ENCODE measurements at regions not wholly inside any gene's neighbourhood (a gene's known extent, or its start where the extent isn't known, plus 50 kb on each side); places are given as distances from the start of the nearest gene placed in this dataset.

- ChIA-PET CTCF (no interaction called here), POLR2A (no interaction called here)
- no peak for DNase-seq (ENCODE audit: extremely low spot score)
- TF ChIP-seq SUZ12 (IDR thresholded peaks at IDR 0.05): no peak
- no peak for TF ChIP-seq BHLHE40 (IDR thresholded peaks at IDR 0.05; ENCODE audit: borderline replicate concordance)
- TF ChIP-seq NFRKB (IDR thresholded peaks at IDR 0.05): no peak
- TF ChIP-seq CTBP1 (IDR thresholded peaks at IDR 0.05; ENCODE audit: borderline replicate concordance): no peak
- no peak for TF ChIP-seq FOXA1 (IDR thresholded peaks at IDR 0.05)
- no peak for TF ChIP-seq SP1 (IDR thresholded peaks at IDR 0.05)
- TF ChIP-seq FOXK2 (IDR thresholded peaks at IDR 0.05): no peak
- no peak for TF ChIP-seq L3MBTL2 (conservative IDR thresholded peaks at IDR 0.05)
- no peak for TF ChIP-seq ZNF384 (IDR thresholded peaks at IDR 0.05)
- TF ChIP-seq, protein P1, sequence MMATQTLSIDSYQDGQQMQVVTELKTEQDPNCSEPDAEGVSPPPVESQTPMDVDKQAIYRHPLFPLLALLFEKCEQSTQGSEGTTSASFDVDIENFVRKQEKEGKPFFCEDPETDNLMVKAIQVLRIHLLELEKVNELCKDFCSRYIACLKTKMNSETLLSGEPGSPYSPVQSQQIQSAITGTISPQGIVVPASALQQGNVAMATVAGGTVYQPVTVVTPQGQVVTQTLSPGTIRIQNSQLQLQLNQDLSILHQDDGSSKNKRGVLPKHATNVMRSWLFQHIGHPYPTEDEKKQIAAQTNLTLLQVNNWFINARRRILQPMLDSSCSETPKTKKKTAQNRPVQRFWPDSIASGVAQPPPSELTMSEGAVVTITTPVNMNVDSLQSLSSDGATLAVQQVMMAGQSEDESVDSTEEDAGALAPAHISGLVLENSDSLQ (IDR thresholded peaks at IDR 0.05): no peak
- no peak for TF ChIP-seq LEF1 (IDR thresholded peaks at IDR 0.05; ENCODE audit: borderline replicate concordance)
- TF ChIP-seq HDGF (IDR thresholded peaks at IDR 0.05; ENCODE audit: borderline replicate concordance): no peak
- TF ChIP-seq ARNT (IDR thresholded peaks at IDR 0.05): no peak
- no peak for TF ChIP-seq TARDBP (IDR thresholded peaks at IDR 0.05)
- no peak for TF ChIP-seq FOXM1 (IDR thresholded peaks at IDR 0.05; ENCODE audit: borderline replicate concordance)
- no peak for TF ChIP-seq ELF4 (IDR thresholded peaks at IDR 0.05)
Measured at GRCh38 chr18:76174451-76174850, 320.6 kb downstream of the ZNF516 start.

DNA sequence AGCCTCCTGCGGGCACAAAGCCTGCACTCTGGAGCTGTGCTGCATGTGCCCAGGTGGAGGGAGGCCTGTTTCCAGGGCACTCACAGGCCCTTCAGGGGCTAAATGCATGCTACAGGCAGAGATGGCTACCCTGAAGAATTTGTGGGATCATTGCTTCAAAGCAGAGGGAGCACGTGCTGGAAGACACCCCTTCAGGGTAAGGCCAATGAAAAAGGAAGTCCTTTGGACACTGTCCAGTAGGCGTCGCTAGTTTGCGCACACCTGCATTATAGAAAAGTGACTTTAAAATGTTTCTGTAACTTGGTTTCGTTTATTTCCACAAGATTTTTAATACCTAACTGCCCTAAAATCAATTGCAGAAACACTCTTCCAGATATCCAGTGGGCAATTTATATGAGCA, 325.3 kb downstream of the ZNF516 start:
- ChIA-PET CTCF (no interaction called here), POLR2A (no interaction called here)
- peak; percentile 11 for DNase-seq (ENCODE audit: extremely low spot score)
- TF ChIP-seq FOXM1 (IDR thresholded peaks at IDR 0.05; ENCODE audit: borderline replicate concordance) (no peak), L3MBTL2 (conservative IDR thresholded peaks at IDR 0.05) (peak; percentile 68), FOXA1 (IDR thresholded peaks at IDR 0.05) (no peak), BHLHE40 (IDR thresholded peaks at IDR 0.05; ENCODE audit: borderline replicate concordance) (no peak)

DNA sequence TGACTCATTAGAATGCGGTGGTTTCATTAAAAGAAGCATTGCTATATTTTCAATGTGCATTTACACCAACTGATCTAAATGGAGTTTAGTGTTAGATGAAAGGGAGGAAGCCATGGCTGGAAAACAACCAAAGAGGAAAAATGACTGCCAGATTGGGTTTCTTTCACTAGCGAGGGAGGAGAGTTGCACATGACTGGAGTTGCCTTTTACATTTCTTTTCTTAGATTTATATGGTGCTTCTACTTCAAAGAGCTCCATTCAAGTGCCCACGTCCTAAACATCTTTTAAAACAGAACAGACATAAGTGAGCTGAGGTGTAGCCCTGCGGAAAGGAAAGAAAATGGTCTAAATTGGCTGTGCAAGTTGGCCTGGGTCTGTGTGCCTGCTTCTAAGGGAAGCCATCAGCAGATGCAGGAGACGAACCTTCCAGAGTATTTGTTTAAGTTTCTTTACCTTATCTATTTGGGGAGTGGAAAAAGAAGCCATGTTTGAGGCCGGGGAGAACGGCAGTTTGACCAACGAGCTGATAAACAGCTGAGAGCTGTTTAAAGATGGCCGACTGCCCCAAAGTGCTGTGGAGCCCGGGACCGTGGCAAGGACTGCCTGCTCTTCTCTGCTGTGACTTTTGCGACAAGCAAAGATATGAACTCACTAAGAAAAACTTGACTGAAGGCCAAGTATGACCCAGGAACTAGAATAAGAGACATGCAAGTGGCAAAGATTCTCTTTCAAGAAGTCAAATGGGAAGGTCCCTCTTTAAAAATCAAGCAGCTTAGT, 327.0 kb downstream of the ZNF516 start:
- ChIA-PET CTCF (no interaction called here), POLR2A (no interaction called here)
- DNase-seq (ENCODE audit: extremely low spot score): no peak
- no peak for TF ChIP-seq FOXM1 (IDR thresholded peaks at IDR 0.05; ENCODE audit: borderline replicate concordance)

- no peak for DNase-seq (ENCODE audit: extremely low spot score)
- CTCF ChIA-PET: no interaction called here
- POLR2A ChIA-PET: no interaction called here
- TF ChIP-seq ELF4 (IDR thresholded peaks at IDR 0.05): no peak
- TF ChIP-seq, protein P1 (IDR thresholded peaks at IDR 0.05): no peak
- TF ChIP-seq BHLHE40 (IDR thresholded peaks at IDR 0.05; ENCODE audit: borderline replicate concordance): no peak
- TF ChIP-seq LEF1 (IDR thresholded peaks at IDR 0.05; ENCODE audit: borderline replicate concordance): no peak
- no peak for TF ChIP-seq CTBP1 (IDR thresholded peaks at IDR 0.05; ENCODE audit: borderline replicate concordance)
- no peak for TF ChIP-seq HDGF (IDR thresholded peaks at IDR 0.05; ENCODE audit: borderline replicate concordance)
- no peak for TF ChIP-seq FOXK2 (IDR thresholded peaks at IDR 0.05)
- no peak for TF ChIP-seq L3MBTL2 (conservative IDR thresholded peaks at IDR 0.05)
- no peak for TF ChIP-seq FOXM1 (IDR thresholded peaks at IDR 0.05; ENCODE audit: borderline replicate concordance)
- no peak for TF ChIP-seq ZNF384 (IDR thresholded peaks at IDR 0.05)
- no peak for TF ChIP-seq FOXA1 (IDR thresholded peaks at IDR 0.05)
- TF ChIP-seq NFRKB (IDR thresholded peaks at IDR 0.05): no peak
- no peak for TF ChIP-seq ARNT (IDR thresholded peaks at IDR 0.05)
Measured at GRCh38 chr18:76167410-76167809, 327.6 kb downstream of the ZNF516 start.

- POLR2A ChIA-PET: no interaction called here
- CTCF ChIA-PET: no interaction called here
- DNase-seq (ENCODE audit: extremely low spot score): no peak
- no peak for TF ChIP-seq LEF1 (IDR thresholded peaks at IDR 0.05; ENCODE audit: borderline replicate concordance)
- no peak for TF ChIP-seq SUZ12 (IDR thresholded peaks at IDR 0.05)
- no peak for TF ChIP-seq FOXM1 (IDR thresholded peaks at IDR 0.05; ENCODE audit: borderline replicate concordance)
- TF ChIP-seq BHLHE40 (IDR thresholded peaks at IDR 0.05; ENCODE audit: borderline replicate concordance): no peak
- no peak for TF ChIP-seq CTBP1 (IDR thresholded peaks at IDR 0.05; ENCODE audit: borderline replicate concordance)
- TF ChIP-seq ARNT (IDR thresholded peaks at IDR 0.05): no peak
- TF ChIP-seq ZNF384 (IDR thresholded peaks at IDR 0.05): no peak
- TF ChIP-seq FOXA1 (IDR thresholded peaks at IDR 0.05): no peak
- TF ChIP-seq, protein P1 (IDR thresholded peaks at IDR 0.05): no peak
Measured at GRCh38 chr18:76162886-76163285, 332.2 kb downstream of the ZNF516 start.

- DNase-seq (ENCODE audit: extremely low spot score): no peak
- POLR2A ChIA-PET: no interaction called here
- no peak for TF ChIP-seq ARNT (IDR thresholded peaks at IDR 0.05)
- TF ChIP-seq NFRKB (IDR thresholded peaks at IDR 0.05): no peak
- TF ChIP-seq FOXA1 (IDR thresholded peaks at IDR 0.05): no peak
- TF ChIP-seq SUZ12 (IDR thresholded peaks at IDR 0.05): no peak
- no peak for TF ChIP-seq ELF4 (IDR thresholded peaks at IDR 0.05)
- no peak for TF ChIP-seq CTBP1 (IDR thresholded peaks at IDR 0.05; ENCODE audit: borderline replicate concordance)
- no peak for TF ChIP-seq LEF1 (IDR thresholded peaks at IDR 0.05; ENCODE audit: borderline replicate concordance)
- TF ChIP-seq, protein P1 (IDR thresholded peaks at IDR 0.05): no peak
- TF ChIP-seq ZNF384 (IDR thresholded peaks at IDR 0.05): no peak
- CTCF ChIA-PET: no interaction called here
Measured at GRCh38 chr18:76161983-76162382, 333.1 kb downstream of the ZNF516 start.
